KMS-11 (cell line): ENCODE measurements at regions not wholly inside any gene's neighbourhood (a gene's known extent, or its start where the extent isn't known, plus 50 kb on each side); places are given as distances from the start of the nearest gene placed in this dataset.
"Not testable (repeated sequence)": the region's sequence is repeated elsewhere in the genome, so short reads cannot be mapped to it uniquely, and the experiment has no call there.

Experiments
- H2AFZ ChIP-seq: fragments of 200-600 bp; sonication (generic); 2 replicates; pipeline ENCODE4 v1.6.1; 2016; ENCODE audit warnings: antibody characterized with exemption, mixed run types, low read depth
- H3K27ac ChIP-seq: fragments of 200-600 bp; sonication (generic); 2 replicates; pipeline ENCODE4 v1.6.1; 2016; ENCODE audit warnings: mild to moderate bottlenecking, mixed run types
- H3K27me3 ChIP-seq: fragments of 200-600 bp; sonication (generic); 2 replicates; pipeline ENCODE4 v1.6.1; 2017; ENCODE audit warnings: mild to moderate bottlenecking, low read depth, mixed run types, moderate library complexity; ENCODE audit not compliant: insufficient read depth
- H3K36me3 ChIP-seq: fragments of 200-600 bp; sonication (generic); 2 replicates; pipeline ENCODE4 v1.6.1; 2017; ENCODE audit warnings: mild to moderate bottlenecking, mixed run types; ENCODE audit not compliant: insufficient read depth
- H3K4me1 ChIP-seq: fragments of 200-600 bp; sonication (generic); 2 replicates; pipeline ENCODE4 v1.6.1; 2016; ENCODE audit warnings: mild to moderate bottlenecking, low read depth, mixed run types; ENCODE audit not compliant: poor library complexity, severe bottlenecking
- H3K4me2 ChIP-seq: fragments of 200-600 bp; sonication (generic); 2 replicates; pipeline ENCODE4 v1.7.0; 2016; ENCODE audit warnings: mild to moderate bottlenecking, mixed run types
- H3K4me3 ChIP-seq: fragments of 200-600 bp; sonication (generic); IDR thresholded peaks from 2 replicates; pipeline ENCODE4 v1.6.1; 2017; ENCODE audit warnings: low read depth, low read length, mixed read lengths; ENCODE audit not compliant: insufficient read depth
- H3K79me2 ChIP-seq: fragments of 200-600 bp; sonication (generic); 2 replicates; pipeline ENCODE4 v1.6.1; 2016; ENCODE audit warnings: low read depth, mixed run types; ENCODE audit not compliant: insufficient read depth
- H3K9ac ChIP-seq: fragments of 200-600 bp; sonication (generic); 2 replicates; pipeline ENCODE4 v1.6.1; 2016; ENCODE audit warnings: mild to moderate bottlenecking, mixed run types
- H4K20me1 ChIP-seq: fragments of 200-600 bp; sonication (generic); 2 replicates; pipeline ENCODE4 v1.6.1; 2016; ENCODE audit warnings: mild to moderate bottlenecking, mixed run types; ENCODE audit not compliant: insufficient read depth
- TF ChIP-seq, protein P1 (sequence below): fragments of 200-600 bp; sonication (generic); conservative IDR thresholded peaks from 2 replicates; pipeline ENCODE4 v1.6.1; 2017; ENCODE audit warnings: low read depth, mild to moderate bottlenecking, antibody characterized with exemption, low read length, moderate library complexity, mixed read lengths

DNA sequence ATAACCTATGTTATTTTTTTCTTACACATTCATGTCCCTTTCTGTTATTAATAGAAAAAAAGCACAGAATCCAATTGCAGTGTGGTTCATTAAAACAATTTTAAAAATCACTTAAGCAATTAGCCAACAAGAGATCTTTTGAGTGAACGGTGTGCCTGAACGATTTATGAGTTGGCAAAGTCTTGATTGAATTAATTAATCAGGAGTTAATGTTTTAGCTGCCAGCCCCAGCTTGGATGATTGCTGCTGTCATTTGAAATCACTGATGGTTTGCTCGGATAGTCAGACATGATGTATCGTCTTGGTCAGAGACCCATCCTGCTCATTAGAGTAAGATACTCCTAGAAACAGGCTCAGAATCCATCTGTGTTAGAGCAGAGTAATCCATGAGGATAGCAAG lies 158.3 kb upstream of the GALNT2 start:
- Histone ChIP-seq H4K20me1 (no peaks in the 10 kb centered on the region), H2AFZ (no peak overlapping the region), H3K36me3 (no peaks in the 10 kb centered on the region), H3K27ac (no peak overlapping the region), H3K79me2 (no peaks in the 10 kb centered on the region), H3K4me2 (no peak overlapping the region), H3K9ac (no peak overlapping the region), H3K4me1 (no peaks in the 10 kb centered on the region), H3K27me3 (no peaks in the 10 kb centered on the region), H3K4me3 (no peak overlapping the region)
- TF ChIP-seq, protein P1, sequence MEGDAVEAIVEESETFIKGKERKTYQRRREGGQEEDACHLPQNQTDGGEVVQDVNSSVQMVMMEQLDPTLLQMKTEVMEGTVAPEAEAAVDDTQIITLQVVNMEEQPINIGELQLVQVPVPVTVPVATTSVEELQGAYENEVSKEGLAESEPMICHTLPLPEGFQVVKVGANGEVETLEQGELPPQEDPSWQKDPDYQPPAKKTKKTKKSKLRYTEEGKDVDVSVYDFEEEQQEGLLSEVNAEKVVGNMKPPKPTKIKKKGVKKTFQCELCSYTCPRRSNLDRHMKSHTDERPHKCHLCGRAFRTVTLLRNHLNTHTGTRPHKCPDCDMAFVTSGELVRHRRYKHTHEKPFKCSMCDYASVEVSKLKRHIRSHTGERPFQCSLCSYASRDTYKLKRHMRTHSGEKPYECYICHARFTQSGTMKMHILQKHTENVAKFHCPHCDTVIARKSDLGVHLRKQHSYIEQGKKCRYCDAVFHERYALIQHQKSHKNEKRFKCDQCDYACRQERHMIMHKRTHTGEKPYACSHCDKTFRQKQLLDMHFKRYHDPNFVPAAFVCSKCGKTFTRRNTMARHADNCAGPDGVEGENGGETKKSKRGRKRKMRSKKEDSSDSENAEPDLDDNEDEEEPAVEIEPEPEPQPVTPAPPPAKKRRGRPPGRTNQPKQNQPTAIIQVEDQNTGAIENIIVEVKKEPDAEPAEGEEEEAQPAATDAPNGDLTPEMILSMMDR: no peak

DNA sequence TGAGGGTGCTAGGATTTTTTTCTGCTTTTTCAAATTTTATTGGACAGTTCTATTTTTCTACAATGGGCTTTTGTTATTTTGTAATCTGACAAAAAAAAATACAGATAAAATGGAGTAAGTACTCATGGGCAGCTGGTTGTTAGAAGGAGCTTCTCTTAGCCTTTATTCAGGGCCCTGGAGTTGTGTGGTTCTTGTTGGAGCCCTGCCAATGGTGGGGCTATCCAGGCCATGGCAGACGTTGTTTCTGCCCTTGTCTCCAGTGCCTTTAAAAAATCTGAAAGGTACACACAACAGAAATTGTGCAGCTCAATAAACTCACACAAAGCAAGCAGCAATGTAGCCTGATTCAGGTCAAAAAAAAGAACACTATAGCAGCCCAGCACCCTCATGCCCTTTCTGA lies 153.5 kb upstream of the GALNT2 start:
- TF ChIP-seq, protein P1: no peak
- no peak overlapping the region for H3K4me2 ChIP-seq

DNA sequence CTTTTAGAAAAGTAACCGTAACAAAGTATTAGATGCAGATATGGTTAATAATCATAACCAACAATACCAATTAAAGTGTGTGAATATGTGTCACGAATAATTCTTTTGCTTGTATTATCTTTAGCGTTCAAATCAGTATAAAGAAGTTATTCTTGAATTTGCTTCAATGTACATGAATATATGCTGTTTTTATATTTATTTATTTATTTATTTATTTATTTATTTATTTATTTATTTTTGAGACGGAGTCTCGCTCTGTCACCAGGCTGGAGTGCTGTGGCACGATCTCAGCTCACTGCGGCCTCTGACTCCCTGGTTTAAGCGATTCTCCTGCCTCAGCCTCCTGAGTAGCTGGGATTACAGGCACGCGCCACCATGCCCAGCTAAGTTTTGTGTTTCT lies 147.6 kb upstream of the GALNT2 start:
- H2AFZ ChIP-seq, H3K4me3 ChIP-seq, H3K4me1 ChIP-seq, H3K4me2 ChIP-seq, H3K27me3 ChIP-seq, H3K36me3 ChIP-seq, H3K79me2 ChIP-seq, H3K9ac ChIP-seq, H3K27ac ChIP-seq, H4K20me1 ChIP-seq: not testable (repeated sequence)

More for the DNA sequence above, 153.5 kb upstream of the GALNT2 start:
- H4K20me1 ChIP-seq: no peaks in the 10 kb centered on the region
- no peak overlapping the region for H3K27ac ChIP-seq
- no peaks in the 10 kb centered on the region for H3K79me2 ChIP-seq
- no peaks in the 10 kb centered on the region for H3K27me3 ChIP-seq
- H3K36me3 ChIP-seq: no peaks in the 10 kb centered on the region
- H3K9ac ChIP-seq: no peak overlapping the region
- no peaks in the 10 kb centered on the region for H3K4me1 ChIP-seq
- H3K4me3 ChIP-seq: no peak overlapping the region
- no peak overlapping the region for H2AFZ ChIP-seq

DNA sequence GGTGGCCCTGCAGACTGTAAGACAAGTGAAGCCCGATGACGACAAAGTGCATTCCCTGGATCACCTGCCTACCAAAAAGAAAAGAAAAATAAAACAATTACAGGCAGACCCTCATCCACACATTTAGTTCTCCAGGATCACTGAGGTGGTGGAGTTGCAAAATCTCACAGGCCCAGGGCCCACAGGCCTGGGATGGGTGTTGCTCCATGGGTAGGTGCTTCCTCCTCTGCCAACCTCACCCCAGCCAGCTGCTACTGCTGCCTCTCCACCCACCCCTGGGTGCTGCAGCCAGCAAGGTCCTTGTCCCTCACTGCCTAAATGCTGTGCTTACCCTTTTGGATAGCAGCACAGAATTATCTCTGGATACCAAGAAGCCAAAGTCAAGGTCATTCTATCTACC lies 146.4 kb upstream of the GALNT2 start:
- Histone ChIP-seq H3K4me3 (no peak overlapping the region), H3K4me2 (no peak overlapping the region), H2AFZ (no peak overlapping the region), H3K79me2 (no peaks in the 10 kb centered on the region), H3K9ac (no peak overlapping the region), H3K27me3 (no peaks in the 10 kb centered on the region), H3K4me1 (no peaks in the 10 kb centered on the region), H3K27ac (no peak overlapping the region), H4K20me1 (no peaks in the 10 kb centered on the region; the same call in 1 of the 2 replicates), H3K36me3 (no peaks in the 10 kb centered on the region)
- TF ChIP-seq, protein P1: no peak

DNA sequence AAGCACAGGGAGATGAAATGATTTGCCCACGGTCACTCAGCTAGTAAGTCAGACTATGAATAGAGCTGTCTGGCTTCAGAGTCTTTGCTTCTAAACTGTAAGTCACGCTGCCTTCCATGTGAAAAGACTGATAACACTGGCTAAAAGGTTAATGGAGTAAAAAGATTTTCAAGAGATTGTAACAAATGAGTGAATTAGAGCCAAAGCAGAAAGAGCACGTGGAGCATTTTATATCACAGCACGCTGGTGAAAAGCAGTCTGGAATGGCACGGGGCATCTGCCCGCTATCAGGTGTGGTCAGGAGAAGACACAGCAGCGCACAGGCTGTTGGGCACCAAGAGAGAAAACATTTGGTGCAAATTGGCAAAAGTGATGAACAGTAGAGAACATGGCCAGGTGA lies 144.8 kb upstream of the GALNT2 start:
- H3K36me3 ChIP-seq: no peaks in the 10 kb centered on the region
- no peak overlapping the region for H3K4me2 ChIP-seq
- TF ChIP-seq, protein P1: no peak
- no peaks in the 10 kb centered on the region; the same call in 1 of the 2 replicates for H4K20me1 ChIP-seq
- H3K4me1 ChIP-seq: no peaks in the 10 kb centered on the region
- no peak overlapping the region for H3K4me3 ChIP-seq
- H2AFZ ChIP-seq: no peak overlapping the region
- no peaks in the 10 kb centered on the region for H3K79me2 ChIP-seq
- H3K27ac ChIP-seq: no peak overlapping the region
- H3K27me3 ChIP-seq: no peaks in the 10 kb centered on the region
- H3K9ac ChIP-seq: no peak overlapping the region
